ENCODE measurements at regions not wholly inside any gene's neighbourhood (a gene's known extent, or its start where the extent isn't known, plus 50 kb on each side); places are given as distances from the start of the nearest gene placed in this dataset.

GRCh38 chr9:106405871-106406435, 457.0 kb upstream of the ZNF462 start:
- no peak for DNase-seq (ENCODE audit: low read depth in 2 of 2, low spot score in 1 of 2)

- no peak for DNase-seq (ENCODE audit: low read depth in 2 of 2, low spot score in 1 of 2)
Measured at GRCh38 chr9:106414042-106414441, 448.9 kb upstream of the ZNF462 start.

GRCh38 chr9:106417685-106418084, 445.3 kb upstream of the ZNF462 start:
- DNase-seq (ENCODE audit: low read depth in 2 of 2, low spot score in 1 of 2): no peak

GRCh38 chr9:106419829-106420228, 443.1 kb upstream of the ZNF462 start:
- no peak for DNase-seq (ENCODE audit: low read depth in 2 of 2, low spot score in 1 of 2)

- no peak for DNase-seq (ENCODE audit: low read depth in 2 of 2, low spot score in 1 of 2)
Measured at GRCh38 chr9:106420511-106420944, 442.4 kb upstream of the ZNF462 start.

- DNase-seq (ENCODE audit: low read depth in 2 of 2, low spot score in 1 of 2): no peak
Measured at GRCh38 chr9:106421772-106422171, 441.2 kb upstream of the ZNF462 start.

GRCh38 chr9:106423575-106423974, 439.4 kb upstream of the ZNF462 start:
- DNase-seq (ENCODE audit: low read depth in 2 of 2, low spot score in 1 of 2): no peak

- no peak for DNase-seq (ENCODE audit: low read depth in 2 of 2, low spot score in 1 of 2)
Measured at GRCh38 chr9:106432631-106433030, 430.3 kb upstream of the ZNF462 start.

GRCh38 chr9:106438928-106439327, 424.0 kb upstream of the ZNF462 start:
- DNase-seq (ENCODE audit: low read depth in 2 of 2, low spot score in 1 of 2): no peak

GRCh38 chr9:106441283-106441682, 421.7 kb upstream of the ZNF462 start:
- DNase-seq (ENCODE audit: low read depth in 2 of 2, low spot score in 1 of 2): no peak

GRCh38 chr9:106443520-106443919, 419.4 kb upstream of the ZNF462 start:
- DNase-seq (ENCODE audit: low read depth in 2 of 2, low spot score in 1 of 2): no peak

GRCh38 chr9:106445107-106445506, 417.9 kb upstream of the ZNF462 start:
- DNase-seq (ENCODE audit: low read depth in 2 of 2, low spot score in 1 of 2): no peak

- DNase-seq (ENCODE audit: low read depth in 2 of 2, low spot score in 1 of 2): no peak
Measured at GRCh38 chr9:106449336-106449927, 413.5 kb upstream of the ZNF462 start.

- DNase-seq (ENCODE audit: low read depth in 2 of 2, low spot score in 1 of 2): no peak
Measured at GRCh38 chr9:106450549-106450948, 412.4 kb upstream of the ZNF462 start.

GRCh38 chr9:106451223-106451622, 411.7 kb upstream of the ZNF462 start:
- DNase-seq (ENCODE audit: low read depth in 2 of 2, low spot score in 1 of 2): no peak

- DNase-seq (ENCODE audit: low read depth in 2 of 2, low spot score in 1 of 2): no peak
Measured at GRCh38 chr9:106456581-106456980, 406.4 kb upstream of the ZNF462 start.

GRCh38 chr9:106467113-106467864, 395.7 kb upstream of the ZNF462 start:
- no peak for DNase-seq (ENCODE audit: low read depth in 2 of 2, low spot score in 1 of 2)

GRCh38 chr9:106467865-106468164, 395.2 kb upstream of the ZNF462 start:
- DNase-seq (ENCODE audit: low read depth in 2 of 2, low spot score in 1 of 2): no peak

GRCh38 chr9:106468431-106468830, 394.5 kb upstream of the ZNF462 start:
- DNase-seq (ENCODE audit: low read depth in 2 of 2, low spot score in 1 of 2): no peak

GRCh38 chr9:106478312-106478711, 384.7 kb upstream of the ZNF462 start:
- DNase-seq (ENCODE audit: low read depth in 2 of 2, low spot score in 1 of 2): no peak

- DNase-seq (ENCODE audit: low read depth in 2 of 2, low spot score in 1 of 2): no peak
Measured at GRCh38 chr9:106478727-106479126, 384.2 kb upstream of the ZNF462 start.

GRCh38 chr9:106479679-106480078, 383.3 kb upstream of the ZNF462 start:
- no peak for DNase-seq (ENCODE audit: low read depth in 2 of 2, low spot score in 1 of 2)
